ENCODE measurements at regions not wholly inside any gene's neighbourhood (a gene's known extent, or its start where the extent isn't known, plus 50 kb on each side); places are given as distances from the start of the nearest gene placed in this dataset.

- Histone ChIP-seq H3K27me3 (no peaks in the 10 kb centered on the region), H3K4me1 (no peaks in the 10 kb centered on the region), H3K36me3 (no peaks in the 10 kb centered on the region), H3K9me3 (peaks cover 0 to 17% (median 10%) of the 10 kb centered on the region in 4 donors), H3K4me3 (no peak overlapping the region), H3K27ac (no peak overlapping the region)
- intact Hi-C loops (cut with DNase I; ENCODE audit: low total_unique reads), result no loop called here
- no peak for TF ChIP-seq POLR2A (IDR thresholded peaks at IDR 0.05)
- TF ChIP-seq EP300 (IDR thresholded peaks at IDR 0.05), result no peak
- no peak for TF ChIP-seq POLR2AphosphoS5 (IDR thresholded peaks at IDR 0.05)
- no peak for TF ChIP-seq CTCF (IDR thresholded peaks at IDR 0.05)
- no peak for DNase-seq
- 41 to 62% (median 56%) methylated on average over 1 of the region's 1 CpG for WGBS, 5 donors
These were observed 1108.1 kb downstream of the GRIK2 start for GRCh38 chr6:102501615-102502014.

GRCh38 chr6:102494808-102495207 is 1101.3 kb downstream of the GRIK2 start:
- H3K4me1 ChIP-seq, result no peaks in the 10 kb centered on the region
- no peak overlapping the region for H3K27ac ChIP-seq
- DNase-seq, result no peak
- H3K4me3 ChIP-seq, result no peak overlapping the region
- 82 to 100% (median 94%) methylated on average over 1 of the region's 1 CpG for WGBS, 5 donors
- peaks cover 0 to 4% (median 0%) of the 10 kb centered on the region in 4 donors for H3K9me3 ChIP-seq
- H3K27me3 ChIP-seq, result no peaks in the 10 kb centered on the region
- intact Hi-C loops (cut with DNase I; ENCODE audit: low total_unique reads), result no loop called here
- TF ChIP-seq CTCF (IDR thresholded peaks at IDR 0.05) (no peak), EP300 (IDR thresholded peaks at IDR 0.05) (no peak), POLR2A (IDR thresholded peaks at IDR 0.05) (no peak), POLR2AphosphoS5 (IDR thresholded peaks at IDR 0.05) (no peak)
- H3K36me3 ChIP-seq, result no peaks in the 10 kb centered on the region

GRCh38 chr6:102493485-102493884 is 1100.0 kb downstream of the GRIK2 start:
- Histone ChIP-seq H3K9me3 (peaks cover 0 to 4% (median 0%) of the 10 kb centered on the region in 4 donors), H3K36me3 (no peaks in the 10 kb centered on the region), H3K27ac (no peak overlapping the region), H3K4me1 (no peaks in the 10 kb centered on the region), H3K27me3 (no peaks in the 10 kb centered on the region), H3K4me3 (no peak overlapping the region)
- intact Hi-C loops (cut with DNase I; ENCODE audit: low total_unique reads), result no loop called here
- no peak for DNase-seq
- TF ChIP-seq POLR2A (IDR thresholded peaks at IDR 0.05), result no peak
- TF ChIP-seq POLR2AphosphoS5 (IDR thresholded peaks at IDR 0.05), result no peak
- TF ChIP-seq EP300 (IDR thresholded peaks at IDR 0.05), result no peak
- no peak for TF ChIP-seq CTCF (IDR thresholded peaks at IDR 0.05)
- 90 to 94% (median 93%) methylated on average over 4 of the region's 4 CpGs for WGBS, 5 donors

- 78 to 87% (median 80%) methylated on average over 2 of the region's 2 CpGs for WGBS, 5 donors
These were observed 1095.2 kb downstream of the GRIK2 start for GRCh38 chr6:102488729-102489128.

More at GRCh38 chr6:102488729-102489128, 1095.2 kb downstream of the GRIK2 start:
- DNase-seq, result no peak
- Histone ChIP-seq H3K36me3 (no peaks in the 10 kb centered on the region), H3K27ac (no peak overlapping the region), H3K4me3 (no peak overlapping the region), H3K27me3 (no peaks in the 10 kb centered on the region), H3K9me3 (no peaks in the 10 kb centered on the region), H3K4me1 (no peaks in the 10 kb centered on the region)
- intact Hi-C loops (cut with DNase I; ENCODE audit: low total_unique reads), result no loop called here
- TF ChIP-seq POLR2A (IDR thresholded peaks at IDR 0.05) (no peak), CTCF (IDR thresholded peaks at IDR 0.05) (no peak), POLR2AphosphoS5 (IDR thresholded peaks at IDR 0.05) (no peak), EP300 (IDR thresholded peaks at IDR 0.05) (no peak)
